HEK293 (cell line): ENCODE measurements at regions not wholly inside any gene's neighbourhood (a gene's known extent, or its start where the extent isn't known, plus 50 kb on each side); places are given as distances from the start of the nearest gene placed in this dataset.

Source experiments
- CTCF ChIP-seq: fragments of 450-650 bp; formaldehyde crosslinking; IDR thresholded peaks from 2 replicates; pipeline ENCODE4 v1.5.1; 2016; ENCODE audit warnings: missing biosample characterization, missing genetic modification characterization
- KLF16 ChIP-seq: fragments of 450-650 bp; formaldehyde crosslinking; IDR thresholded peaks from 2 replicates; pipeline ENCODE4 v1.5.1; 2017; ENCODE audit warnings: missing biosample characterization, missing genetic modification characterization
- ZBTB21 ChIP-seq: fragments of 450-650 bp; formaldehyde crosslinking; IDR thresholded peaks from 2 replicates; pipeline ENCODE4 v1.5.1; 2017; ENCODE audit warnings: missing biosample characterization, missing genetic modification characterization
- ZBTB7A ChIP-seq: fragments of 450-650 bp; formaldehyde crosslinking; IDR thresholded peaks from 2 replicates; pipeline ENCODE4 v1.5.1; 2016; ENCODE audit warnings: low read depth, missing biosample characterization, missing genetic modification characterization
- ZNF223 ChIP-seq: fragments of 450-650 bp; formaldehyde crosslinking; IDR thresholded peaks from 2 replicates; pipeline ENCODE4 v1.5.1; 2016; ENCODE audit warnings: missing biosample characterization, missing genetic modification characterization
- ZNF292 ChIP-seq: fragments of 450-650 bp; formaldehyde crosslinking; IDR thresholded peaks from 2 replicates; pipeline ENCODE4 v1.5.1; 2016; ENCODE audit warnings: low read depth, missing biosample characterization, missing genetic modification characterization, borderline replicate concordance
- ZNF426 ChIP-seq: fragments of 450-650 bp; formaldehyde crosslinking; IDR thresholded peaks from 2 replicates; pipeline ENCODE4 v1.5.1; 2017; ENCODE audit warnings: missing biosample characterization, missing genetic modification characterization, mild to moderate bottlenecking, inconsistent platforms, moderate library complexity
- ZNF768 ChIP-seq: fragments of 450-650 bp; formaldehyde crosslinking; IDR thresholded peaks from 2 replicates; pipeline ENCODE4 v1.5.1; 2018; ENCODE audit warnings: missing biosample characterization, mild to moderate bottlenecking, missing genetic modification characterization
- TF ChIP-seq, protein P1 (sequence below): fragments of 450-650 bp; formaldehyde crosslinking; IDR thresholded peaks from 2 replicates; pipeline ENCODE4 v1.5.1; 2016; ENCODE audit warnings: missing biosample characterization, missing genetic modification characterization

- no peak for TF ChIP-seq CTCF (tag by site-specific recombination)
- TF ChIP-seq KLF16 = no peak
- no peak for TF ChIP-seq ZBTB21 (tag by site-specific recombination)
- no peak for TF ChIP-seq ZNF223 (tag by site-specific recombination)
- TF ChIP-seq ZBTB7A = no peak
- TF ChIP-seq ZNF292 (tag by site-specific recombination) = no peak
- no peak for TF ChIP-seq ZNF426 (tag by site-specific recombination)
- TF ChIP-seq, protein P1, sequence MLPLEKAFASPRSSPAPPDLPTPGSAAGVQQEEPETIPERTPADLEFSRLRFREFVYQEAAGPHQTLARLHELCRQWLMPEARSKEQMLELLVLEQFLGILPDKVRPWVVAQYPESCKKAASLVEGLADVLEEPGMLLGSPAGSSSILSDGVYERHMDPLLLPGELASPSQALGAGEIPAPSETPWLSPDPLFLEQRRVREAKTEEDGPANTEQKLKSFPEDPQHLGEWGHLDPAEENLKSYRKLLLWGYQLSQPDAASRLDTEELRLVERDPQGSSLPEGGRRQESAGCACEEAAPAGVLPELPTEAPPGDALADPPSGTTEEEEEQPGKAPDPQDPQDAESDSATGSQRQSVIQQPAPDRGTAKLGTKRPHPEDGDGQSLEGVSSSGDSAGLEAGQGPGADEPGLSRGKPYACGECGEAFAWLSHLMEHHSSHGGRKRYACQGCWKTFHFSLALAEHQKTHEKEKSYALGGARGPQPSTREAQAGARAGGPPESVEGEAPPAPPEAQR (tag by site-specific recombination) = no peak
- no peak for TF ChIP-seq ZNF768
These were observed 128.5 kb upstream of the RBMS3 start for GRCh38 chr3:29152379-29152778.
